GM18867 (cell line): ENCODE measurements at regions not wholly inside any gene's neighbourhood (a gene's known extent, or its start where the extent isn't known, plus 50 kb on each side); places are given as distances from the start of the nearest gene placed in this dataset.
"Not testable (repeated sequence)": the region's sequence is repeated elsewhere in the genome, so short reads cannot be mapped to it uniquely, and the experiment has no call there.

Experiments
- ATAC-seq: cut with Tn5 transposase; IDR thresholded peaks from one replicate; pipeline ENCODE4 v1.9.1; 2021; ENCODE audit warnings: mild to moderate bottlenecking, moderate library complexity; ENCODE audit not compliant: unreplicated experiment

DNA sequence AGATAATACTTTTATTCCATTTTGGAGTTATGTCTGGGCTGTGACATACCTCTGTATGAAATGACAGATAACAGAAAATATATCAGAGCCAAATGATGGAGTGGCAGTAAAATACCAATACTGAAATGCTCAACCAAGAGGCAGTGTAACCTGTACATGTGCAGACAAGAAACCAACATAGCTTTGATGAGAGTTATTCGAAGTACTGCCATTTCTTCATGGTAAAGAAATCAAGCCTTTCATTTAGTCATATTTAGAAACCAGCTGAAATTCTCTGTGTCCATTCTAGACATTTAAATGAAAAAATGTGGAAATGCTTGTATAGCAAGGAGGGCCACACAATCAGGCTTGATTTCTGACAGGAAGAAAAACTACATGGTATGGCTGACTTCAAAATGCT, 127.1 kb upstream of the PTPRZ1 start:
- no peak for ATAC-seq

GRCh38 chr7:121744877-121745276, 128.1 kb upstream of the PTPRZ1 start:
- no peak for ATAC-seq

- ATAC-seq = peak; percentile 86
These were observed 128.6 kb upstream of the PTPRZ1 start for GRCh38 chr7:121744319-121744718.

DNA sequence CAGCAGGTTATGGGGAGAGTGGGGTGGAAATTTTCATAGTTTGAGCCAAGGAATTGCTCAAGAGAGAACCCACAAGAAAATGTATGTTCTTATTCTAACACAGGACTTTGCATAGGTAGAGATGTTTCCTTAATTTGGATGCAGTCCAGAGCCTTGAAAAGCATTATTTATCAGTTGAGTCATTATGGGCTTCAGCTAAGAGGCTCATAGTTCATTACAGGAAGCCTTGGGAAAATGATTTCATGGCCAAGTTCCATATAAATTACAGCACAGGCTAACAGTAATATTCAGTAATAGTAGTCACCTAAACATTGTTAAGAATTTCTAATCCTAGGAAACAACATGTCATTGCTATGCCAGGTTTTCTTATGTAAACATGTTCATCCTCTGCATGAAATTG, 131.1 kb upstream of the PTPRZ1 start:
- no peak for ATAC-seq

- no peak for ATAC-seq
These were observed 133.5 kb upstream of the PTPRZ1 start for GRCh38 chr7:121739465-121739864.

GRCh38 chr7:121730869-121731268, 142.1 kb upstream of the PTPRZ1 start:
- ATAC-seq = no peak

DNA sequence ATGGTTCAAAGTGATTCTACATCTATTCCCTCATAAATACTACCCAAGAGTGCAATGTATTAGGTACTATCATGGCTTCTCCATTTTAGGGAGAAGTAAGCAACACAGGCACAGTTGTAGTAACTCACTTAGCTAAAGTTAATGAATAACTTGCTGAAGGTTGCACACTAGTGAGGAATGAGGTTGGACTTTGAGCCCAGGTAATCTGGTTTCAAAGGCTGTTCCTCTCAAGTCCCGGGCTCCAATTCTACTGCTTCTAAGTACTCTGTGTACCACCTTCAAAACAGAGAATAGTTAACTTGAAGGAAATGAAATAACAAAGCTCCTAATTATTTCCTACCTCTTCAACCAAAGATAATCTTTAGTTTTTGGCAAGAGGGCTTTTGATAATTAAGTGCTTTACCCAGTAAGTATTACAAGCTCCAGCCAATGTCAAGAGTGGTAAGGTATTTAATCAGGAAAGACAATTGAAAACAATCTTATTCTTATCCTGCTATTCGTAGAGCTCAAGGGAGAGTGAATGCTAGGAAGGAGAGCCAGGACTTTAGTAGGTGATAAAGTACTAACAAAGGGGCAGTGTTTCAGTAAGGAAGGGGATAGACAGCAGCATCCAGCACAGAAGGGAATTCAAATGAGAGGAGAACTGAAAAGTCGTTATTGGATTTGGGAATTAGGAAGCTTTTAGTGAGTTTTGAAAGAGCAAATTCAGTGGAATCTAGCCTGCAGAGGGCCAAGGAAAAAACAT, 158.2 kb upstream of the PTPRZ1 start:
- ATAC-seq = no peak

DNA sequence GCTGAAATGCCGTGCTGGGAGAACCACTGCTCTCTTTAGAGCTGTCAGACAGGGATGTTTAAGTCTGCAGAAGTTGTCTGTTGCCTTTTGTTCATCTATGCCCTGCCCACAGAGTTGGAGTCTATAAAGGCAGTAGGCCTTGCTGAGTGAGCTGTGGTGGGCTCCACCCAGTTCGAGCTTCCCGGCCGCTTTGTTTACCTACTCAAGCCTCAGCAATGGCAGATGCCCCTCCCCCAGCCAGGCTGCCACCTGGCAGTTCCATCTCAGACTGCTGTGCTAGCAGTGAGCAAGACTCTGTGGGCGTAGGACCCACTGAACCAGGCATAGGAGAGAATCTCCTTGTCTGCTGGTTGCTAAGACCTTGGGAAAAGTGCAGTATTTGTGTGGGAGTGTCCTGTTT, 160.0 kb upstream of the PTPRZ1 start:
- ATAC-seq = not testable (repeated sequence)

DNA sequence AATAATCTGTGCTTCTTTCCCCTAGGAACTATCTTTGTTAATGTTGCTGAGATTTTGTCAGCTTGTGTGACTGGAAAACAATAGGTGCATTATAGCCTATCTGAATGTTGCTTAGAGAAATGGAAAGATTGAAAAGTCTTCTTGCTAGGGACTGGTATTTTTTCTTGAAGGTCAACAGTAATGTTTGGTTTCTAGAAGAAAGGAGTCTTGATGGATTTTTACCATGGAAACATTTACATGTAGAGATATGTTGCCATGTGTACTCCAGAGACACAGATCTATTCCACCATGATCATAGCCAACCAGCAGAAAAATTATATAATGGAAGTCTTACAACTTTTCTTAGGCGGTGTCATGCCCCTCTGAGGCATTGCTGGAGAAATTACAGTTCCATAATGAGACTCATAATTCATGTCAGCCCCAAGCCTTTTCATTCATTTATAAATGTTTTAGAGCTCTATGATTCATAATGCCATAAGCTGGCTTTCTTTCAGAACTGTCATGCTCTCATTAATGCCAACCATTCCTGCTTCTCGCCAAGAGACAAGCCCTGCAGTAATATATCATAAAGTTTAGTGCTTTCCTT, 175.1 kb upstream of the PTPRZ1 start:
- no peak for ATAC-seq

- ATAC-seq = no peak
These were observed 176.0 kb upstream of the PTPRZ1 start for GRCh38 chr7:121696954-121697353.

DNA sequence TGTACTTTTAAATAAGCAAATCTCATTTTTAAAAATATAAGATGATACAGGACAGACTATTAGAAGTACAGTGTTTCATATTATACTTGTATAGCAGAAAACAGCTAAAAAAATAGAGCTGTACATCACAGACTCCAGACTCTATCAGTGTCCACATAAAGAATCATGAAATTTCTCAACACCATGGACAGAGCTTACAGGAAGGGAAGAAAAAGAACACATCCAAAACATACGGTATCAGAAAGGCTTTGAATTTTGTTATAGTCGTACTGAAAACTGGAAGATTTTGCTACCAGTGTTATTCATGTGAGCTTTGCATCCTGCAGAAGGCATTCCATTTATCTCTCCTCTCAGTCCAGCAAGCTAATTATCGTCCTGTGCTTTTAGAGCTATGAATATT, 183.2 kb upstream of the PTPRZ1 start:
- ATAC-seq = no peak

DNA sequence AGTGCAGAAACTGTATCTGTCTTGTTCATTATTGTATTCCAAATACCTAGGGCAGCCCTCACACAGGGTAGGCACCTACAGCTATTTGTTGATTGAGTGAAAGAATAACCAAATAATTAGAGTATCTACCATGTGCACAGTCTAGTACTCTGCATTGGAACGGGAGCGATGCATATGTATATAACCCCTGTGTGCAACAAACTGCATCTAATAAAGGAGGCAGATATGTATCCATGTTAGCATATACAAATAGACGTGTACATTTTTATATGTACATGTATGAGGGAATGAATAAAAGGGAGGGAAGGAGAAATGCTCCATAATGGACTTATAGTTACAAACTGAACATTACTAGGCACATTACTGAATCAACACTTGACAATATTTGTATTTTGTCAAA, 191.3 kb upstream of the PTPRZ1 start:
- no peak for ATAC-seq

DNA sequence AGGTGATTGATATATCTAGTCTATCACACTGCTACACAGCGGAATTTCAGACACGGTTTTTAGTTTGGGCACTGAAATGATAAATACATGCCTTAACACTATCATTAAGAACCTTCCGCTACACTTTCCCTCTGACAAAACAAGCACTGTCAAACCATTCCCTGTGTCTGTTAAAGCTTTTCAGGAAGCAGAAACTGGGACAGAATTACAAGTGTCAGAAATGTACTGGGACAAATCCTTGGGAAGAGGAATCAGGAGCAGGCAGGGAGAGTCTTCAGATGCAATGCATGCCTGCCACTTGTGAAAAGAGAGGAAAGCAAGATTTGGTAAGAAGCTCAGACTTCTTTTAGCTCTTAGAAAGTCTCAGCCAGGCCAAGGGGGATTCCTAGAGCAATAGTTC, 196.8 kb upstream of the PTPRZ1 start:
- no peak for ATAC-seq

GRCh38 chr7:121674455-121674854, 198.5 kb upstream of the PTPRZ1 start:
- ATAC-seq = not testable (repeated sequence)

- no peak for ATAC-seq
These were observed 203.8 kb upstream of the PTPRZ1 start for GRCh38 chr7:121669144-121669543.

- ATAC-seq = no peak
These were observed 206.7 kb upstream of the PTPRZ1 start for GRCh38 chr7:121666306-121666705.

DNA sequence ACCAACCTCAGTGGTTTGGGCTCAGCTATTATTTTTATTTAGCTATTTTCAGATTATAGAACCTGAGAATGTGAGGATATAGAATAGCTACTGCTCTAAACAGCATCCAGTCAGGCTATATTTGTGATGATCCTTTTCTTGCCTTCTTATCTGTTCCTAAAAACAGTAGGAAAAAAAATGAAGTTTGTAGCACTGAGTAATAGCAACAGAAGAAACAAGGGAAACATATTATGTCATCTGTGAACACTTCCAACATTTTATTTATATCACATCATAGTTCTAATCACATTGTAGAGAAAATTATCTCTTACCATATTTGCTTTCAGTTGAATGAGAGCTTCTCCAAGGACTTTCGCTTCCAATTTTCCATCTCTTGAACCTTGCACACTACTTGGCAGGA, 229.6 kb upstream of the PTPRZ1 start:
- ATAC-seq = no peak

- no peak for ATAC-seq
These were observed 233.3 kb upstream of the PTPRZ1 start for GRCh38 chr7:121639705-121640104.

GRCh38 chr7:121638286-121638685, 234.7 kb upstream of the PTPRZ1 start:
- ATAC-seq = no peak

GRCh38 chr7:121634356-121634755, 238.2 kb upstream of the FAM3C start:
- ATAC-seq = no peak

DNA sequence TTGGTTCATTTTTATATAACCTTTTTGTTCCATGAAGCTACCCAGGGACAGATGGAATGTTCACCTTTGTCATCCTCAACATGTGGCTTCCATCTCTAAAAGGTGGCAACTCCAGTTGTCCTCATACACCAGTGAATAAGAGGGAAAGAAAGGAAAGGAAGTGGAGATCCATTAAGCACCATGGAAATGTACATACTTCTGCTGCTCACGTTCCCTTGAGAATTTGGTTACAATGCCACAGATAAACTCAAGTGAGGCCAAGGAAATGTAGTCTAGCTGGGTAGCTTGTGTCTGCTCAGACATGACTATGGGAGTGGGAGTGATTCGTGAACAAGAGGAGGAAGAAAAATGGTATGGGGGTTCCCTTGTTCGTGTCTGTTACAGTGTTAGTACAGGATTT, 237.1 kb upstream of the FAM3C start:
- ATAC-seq = no peak

- no peak for ATAC-seq
These were observed 228.8 kb upstream of the FAM3C start for GRCh38 chr7:121624958-121625357.
